ENCODE measurements at regions not wholly inside any gene's neighbourhood (a gene's known extent, or its start where the extent isn't known, plus 50 kb on each side); places are given as distances from the start of the nearest gene placed in this dataset.
"Not testable (repeated sequence)": the region's sequence is repeated elsewhere in the genome, so short reads cannot be mapped to it uniquely, and the experiment has no call there.

GRCh38 chr6:86872810-86873209 is 64.5 kb upstream of the HTR1E start:
- FAIRE-seq: not testable (repeated sequence)

GRCh38 chr6:86871681-86872080 is 65.6 kb upstream of the HTR1E start:
- no peak for FAIRE-seq

- FAIRE-seq: no peak
Observed at GRCh38 chr6:86869500-86869899, 67.8 kb upstream of the HTR1E start.

- FAIRE-seq: no peak
Observed at GRCh38 chr6:86859513-86859912, 77.8 kb upstream of the HTR1E start.

GRCh38 chr6:86858970-86859369 is 78.4 kb upstream of the HTR1E start:
- FAIRE-seq: no peak

GRCh38 chr6:86857783-86858182 is 79.5 kb upstream of the HTR1E start:
- FAIRE-seq: no peak

GRCh38 chr6:86856937-86857563 is 80.3 kb upstream of the HTR1E start:
- FAIRE-seq: no peak

- no peak for FAIRE-seq
Observed at GRCh38 chr6:86856379-86856778, 80.9 kb upstream of the HTR1E start.

- peak; percentile 99 for FAIRE-seq
Observed at GRCh38 chr6:86848986-86849385, 88.3 kb upstream of the HTR1E start.

- FAIRE-seq: no peak
Observed at GRCh38 chr6:86832686-86833085, 104.6 kb upstream of the HTR1E start.

GRCh38 chr6:86825436-86825835 is 111.9 kb upstream of the HTR1E start:
- FAIRE-seq: no peak

- no peak for FAIRE-seq
Observed at GRCh38 chr6:86822747-86823146, 114.6 kb upstream of the HTR1E start.

GRCh38 chr6:86820750-86821149 is 116.6 kb upstream of the HTR1E start:
- no peak for FAIRE-seq

- FAIRE-seq: no peak
Observed at GRCh38 chr6:86793649-86794048, 143.7 kb upstream of the HTR1E start.

- FAIRE-seq: peak; percentile 88
Observed at GRCh38 chr6:86791476-86791875, 145.9 kb upstream of the HTR1E start.

- no peak for FAIRE-seq
Observed at GRCh38 chr6:86789779-86790411, 147.4 kb upstream of the HTR1E start.

GRCh38 chr6:86782328-86782727 is 155.0 kb upstream of the HTR1E start:
- no peak for FAIRE-seq

- no peak for FAIRE-seq
Observed at GRCh38 chr6:86780923-86781322, 156.4 kb upstream of the HTR1E start.

GRCh38 chr6:86775893-86776292 is 161.4 kb upstream of the HTR1E start:
- FAIRE-seq: no peak

- no peak for FAIRE-seq
Observed at GRCh38 chr6:86765211-86765610, 172.1 kb upstream of the HTR1E start.

- FAIRE-seq: not testable (repeated sequence)
Observed at GRCh38 chr6:86759953-86760352, 177.4 kb upstream of the HTR1E start.

GRCh38 chr6:86756640-86757229 is 180.6 kb upstream of the HTR1E start:
- FAIRE-seq: no peak

GRCh38 chr6:86744048-86744447 is 193.3 kb upstream of the HTR1E start:
- no peak for FAIRE-seq

- FAIRE-seq: no peak
Observed at GRCh38 chr6:86738078-86738477, 199.2 kb upstream of the HTR1E start.

Data from endometrium (tissue), 2 donors.